Calu3 (cell line): ENCODE measurements at regions not wholly inside any gene's neighbourhood (a gene's known extent, or its start where the extent isn't known, plus 50 kb on each side); places are given as distances from the start of the nearest gene placed in this dataset.
A peak's percentile ranks its signal among the peaks of the same experiment; 100 is the strongest.

ENCODE experiments used
- BruUV-seq: library from RNA; stranded (reverse); fragments of 400-500 nt; replicated peaks from 2 replicates; lab custom pipeline; 2021; lab: Mats Ljungman, UMichigan
- CTCF ChIA-PET: fragments of 300-600 bp; sonication (Branson Sonifier 250); formaldehyde crosslinking; loops from one replicate; lab custom pipeline; 2022; ENCODE audit warnings: antibody characterized with exemption; lab: Charles Lee
- DNase-seq: peaks from one replicate; pipeline ENCODE4 v3.0.0; 2022
- H3K27ac Mint-ChIP-seq: one replicate; pipeline ENCODE4 v1.8.0; 2022; ENCODE audit warnings: mixed read lengths; ENCODE audit not compliant: unreplicated experiment
- H3K27me3 Mint-ChIP-seq: one replicate; pipeline ENCODE4 v1.8.0; 2022; ENCODE audit warnings: mixed read lengths; ENCODE audit not compliant: unreplicated experiment
- H3K36me3 Mint-ChIP-seq: one replicate; pipeline ENCODE4 v1.8.0; 2022; ENCODE audit warnings: mild to moderate bottlenecking, moderate library complexity, mixed read lengths; ENCODE audit not compliant: insufficient read depth, unreplicated experiment
- H3K4me1 Mint-ChIP-seq: one replicate; pipeline ENCODE4 v1.8.0; 2022; ENCODE audit warnings: mild to moderate bottlenecking, low read depth, mixed read lengths; ENCODE audit not compliant: unreplicated experiment
- H3K4me3 Mint-ChIP-seq: one replicate; pipeline ENCODE4 v1.8.0; 2022; ENCODE audit warnings: mild to moderate bottlenecking, low read depth, moderate library complexity, mixed read lengths; ENCODE audit not compliant: unreplicated experiment
- H3K9me3 Mint-ChIP-seq: one replicate; pipeline ENCODE4 v1.8.0; 2022; ENCODE audit warnings: low read depth, mixed read lengths; ENCODE audit not compliant: unreplicated experiment
- CTCF ChIP-seq: fragments of 200-600 bp; IDR thresholded peaks from one replicate; pipeline ENCODE4 v1.8.0; 2022; ENCODE audit warnings: antibody characterized with exemption; ENCODE audit not compliant: unreplicated experiment
- intact Hi-C: fragments of 100-400 bp; cut with micrococcal nuclease; formaldehyde crosslinking; loops from one replicate; pipeline ENCODE4 v1.10.0; 2022; ENCODE audit not compliant: unreplicated experiment

DNA sequence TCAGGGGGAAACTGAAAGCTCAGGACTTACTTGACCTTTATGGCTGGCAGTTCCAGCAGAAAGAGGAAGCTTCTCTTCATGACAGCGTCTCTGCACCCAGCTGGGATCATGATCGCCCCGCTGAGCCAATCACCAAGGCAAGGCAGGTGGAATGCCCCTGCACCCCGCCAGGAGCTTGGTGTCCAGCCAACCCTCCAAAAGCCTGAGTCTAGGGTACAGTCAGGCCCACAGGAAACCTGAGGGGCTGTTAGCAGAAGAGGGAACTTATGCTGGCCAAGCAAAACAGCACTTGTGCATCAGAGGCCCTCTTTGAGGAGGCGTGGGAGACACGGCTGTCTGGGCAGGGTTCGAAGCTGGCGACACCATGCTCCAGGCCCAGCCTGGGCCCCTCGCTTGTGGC lies 188.3 kb upstream of the GMDS start:
- no peaks in the 10 kb centered on the region for H3K9me3 Mint-ChIP-seq
- no TSS peak for BruUV-seq
- H3K4me1 Mint-ChIP-seq = peaks cover 34% of the 10 kb centered on the region
- H3K27me3 Mint-ChIP-seq = no peaks in the 10 kb centered on the region
- CTCF ChIA-PET = no interaction called here
- intact Hi-C loops = no loop called here
- H3K36me3 Mint-ChIP-seq = no peaks in the 10 kb centered on the region
- no peak overlapping the region for H3K4me3 Mint-ChIP-seq
- TF ChIP-seq CTCF = no peak
- no peak for DNase-seq
- peak overlapping the region; percentile 63 for H3K27ac Mint-ChIP-seq

GRCh38 chr6:2433266-2433665 lies 187.9 kb upstream of the GMDS start:
- no peak for DNase-seq
- intact Hi-C loops = no loop called here
- Mint-ChIP-seq H3K36me3 (no peaks in the 10 kb centered on the region), H3K9me3 (no peaks in the 10 kb centered on the region), H3K4me3 (no peak overlapping the region), H3K27me3 (no peaks in the 10 kb centered on the region), H3K4me1 (peaks cover 34% of the 10 kb centered on the region), H3K27ac (peak overlapping the region; percentile 63)
- no TSS peak for BruUV-seq
- CTCF ChIA-PET = no interaction called here
- no peak for TF ChIP-seq CTCF

DNA sequence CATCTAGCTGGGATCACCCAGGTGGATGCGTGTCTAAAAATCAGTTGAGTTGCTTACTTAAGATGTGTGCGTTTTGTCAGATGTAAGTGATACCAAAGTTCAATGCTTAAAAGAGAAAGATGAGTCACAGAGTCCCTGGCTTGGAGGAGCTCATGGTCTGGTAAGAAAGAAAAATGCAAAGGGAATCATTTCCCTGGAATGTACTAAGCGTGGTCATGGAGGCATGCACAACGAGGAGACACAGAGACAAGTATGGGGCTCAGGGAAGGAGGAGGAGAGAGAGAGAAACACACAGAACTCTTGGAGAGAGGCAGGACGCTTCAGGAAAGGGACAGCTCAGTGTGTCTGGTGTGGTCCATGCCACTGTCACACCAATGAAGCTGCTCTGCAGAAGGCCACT lies 186.9 kb upstream of the GMDS start:
- Mint-ChIP-seq H3K4me1 (peaks cover 34% of the 10 kb centered on the region), H3K36me3 (no peaks in the 10 kb centered on the region), H3K9me3 (no peaks in the 10 kb centered on the region), H3K27me3 (no peaks in the 10 kb centered on the region), H3K27ac (peak overlapping the region; percentile 33), H3K4me3 (peak overlapping the region; percentile 16)
- intact Hi-C loops = no loop called here
- no peak for TF ChIP-seq CTCF
- DNase-seq = no peak
- CTCF ChIA-PET = interaction anchor here (1.0 kb wide), 2 partner anchors 78 to 115 kb away, joined by 3 to 4 read pairs; no protein-coding TSS in a partner anchor
- BruUV-seq = no TSS peak

- no peaks in the 10 kb centered on the region for H3K9me3 Mint-ChIP-seq
- no peak overlapping the region for H3K27ac Mint-ChIP-seq
- no peak overlapping the region for H3K4me3 Mint-ChIP-seq
- H3K4me1 Mint-ChIP-seq = peaks cover 25% of the 10 kb centered on the region
- no TSS peak for BruUV-seq
- no peaks in the 10 kb centered on the region for H3K27me3 Mint-ChIP-seq
- CTCF ChIA-PET = interaction anchor here (0.5 kb wide), 1 partner anchor 154 kb away, joined by 6 read pairs; no protein-coding TSS in a partner anchor
- no peak for TF ChIP-seq CTCF
- intact Hi-C loops = no loop called here
- no peak for DNase-seq
- H3K36me3 Mint-ChIP-seq = no peaks in the 10 kb centered on the region
These were observed 185.2 kb upstream of the GMDS start for GRCh38 chr6:2430612-2431011.
